GM19395 (cell line): ENCODE measurements at regions not wholly inside any gene's neighbourhood (a gene's known extent, or its start where the extent isn't known, plus 50 kb on each side); places are given as distances from the start of the nearest gene placed in this dataset.
"Not testable (repeated sequence)": the region's sequence is repeated elsewhere in the genome, so short reads cannot be mapped to it uniquely, and the experiment has no call there.

Source experiments
- ATAC-seq: cut with Tn5 transposase; IDR thresholded peaks from one replicate; pipeline ENCODE4 v1.9.1; 2021; ENCODE audit warnings: mild to moderate bottlenecking, moderate library complexity; ENCODE audit not compliant: unreplicated experiment

- no peak for ATAC-seq
Measured at GRCh38 chr4:181043486-181043885, 1199.7 kb upstream of the TENM3 start.

DNA sequence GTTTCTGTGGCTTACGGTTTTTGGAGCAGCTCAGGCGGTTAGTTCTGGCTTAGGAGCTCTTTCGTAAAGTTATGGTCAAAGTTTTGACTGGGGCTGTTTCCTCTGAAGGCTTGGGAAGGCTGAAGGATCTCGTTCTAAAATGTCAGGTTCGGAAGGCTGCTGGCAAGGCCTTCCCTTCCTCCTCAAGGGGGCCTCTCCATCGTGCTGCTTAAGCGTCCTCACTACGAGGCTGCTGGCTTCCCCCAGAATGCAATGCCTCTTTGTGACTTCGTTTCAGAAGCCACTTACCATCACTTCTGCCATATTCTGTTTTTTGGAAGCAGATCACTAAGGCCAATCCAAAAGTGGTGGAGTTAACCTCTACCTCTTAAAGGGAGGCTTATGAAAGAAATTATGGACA, 1196.4 kb upstream of the TENM3 start:
- ATAC-seq = no peak

- ATAC-seq = no peak
Measured at GRCh38 chr4:181051931-181052330, 1191.3 kb upstream of the TENM3 start.

DNA sequence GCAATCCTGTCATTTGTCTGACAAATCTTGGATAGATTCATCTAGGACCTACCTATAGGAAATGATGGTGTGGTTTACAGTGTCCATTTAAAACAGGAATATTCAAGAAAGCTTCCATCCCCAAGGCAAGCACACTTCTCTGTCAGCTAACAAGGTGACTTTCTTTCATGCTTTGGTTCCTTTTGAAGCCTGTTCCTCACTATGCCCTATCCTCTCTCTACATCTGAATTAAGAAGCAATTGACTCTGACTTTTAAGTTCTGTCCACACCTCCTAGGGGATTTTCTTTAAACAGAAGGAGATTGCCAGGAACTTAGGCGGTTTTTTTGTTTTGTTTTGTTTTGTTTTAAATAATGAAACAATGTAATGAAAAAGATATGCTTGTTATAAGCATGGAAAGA, 1181.4 kb upstream of the TENM3 start:
- ATAC-seq = no peak

GRCh38 chr4:181063212-181063611, 1180.0 kb upstream of the TENM3 start:
- no peak for ATAC-seq

GRCh38 chr4:181077341-181077740, 1165.9 kb upstream of the TENM3 start:
- ATAC-seq = no peak

- ATAC-seq = no peak
Measured at GRCh38 chr4:181078196-181078595, 1165.0 kb upstream of the TENM3 start.

- no peak for ATAC-seq
Measured at GRCh38 chr4:181083757-181084361, 1159.3 kb upstream of the TENM3 start.

GRCh38 chr4:181085557-181085956, 1157.6 kb upstream of the TENM3 start:
- ATAC-seq = no peak

GRCh38 chr4:181105487-181105886, 1137.7 kb upstream of the TENM3 start:
- ATAC-seq = no peak

GRCh38 chr4:181106398-181106797, 1136.8 kb upstream of the TENM3 start:
- ATAC-seq = no peak

DNA sequence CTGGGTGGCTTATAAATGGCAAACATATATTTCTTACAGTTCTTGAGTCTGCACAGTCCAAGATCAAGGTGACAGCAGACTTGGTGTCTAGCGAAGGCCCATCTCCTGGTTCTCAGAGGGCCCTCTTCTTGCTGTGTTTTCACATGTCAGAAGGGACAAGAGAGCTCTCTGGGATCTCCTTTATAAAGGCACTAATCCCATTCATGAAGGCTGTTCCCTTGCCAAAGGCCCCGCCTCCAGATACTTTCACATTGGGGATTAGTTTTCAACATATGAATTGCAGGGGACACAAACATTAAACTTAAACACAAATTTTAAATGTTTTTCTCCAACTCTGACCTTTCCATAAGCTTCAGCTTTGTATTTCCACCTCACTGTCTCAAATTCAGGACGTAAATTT, 1135.0 kb upstream of the TENM3 start:
- no peak for ATAC-seq

DNA sequence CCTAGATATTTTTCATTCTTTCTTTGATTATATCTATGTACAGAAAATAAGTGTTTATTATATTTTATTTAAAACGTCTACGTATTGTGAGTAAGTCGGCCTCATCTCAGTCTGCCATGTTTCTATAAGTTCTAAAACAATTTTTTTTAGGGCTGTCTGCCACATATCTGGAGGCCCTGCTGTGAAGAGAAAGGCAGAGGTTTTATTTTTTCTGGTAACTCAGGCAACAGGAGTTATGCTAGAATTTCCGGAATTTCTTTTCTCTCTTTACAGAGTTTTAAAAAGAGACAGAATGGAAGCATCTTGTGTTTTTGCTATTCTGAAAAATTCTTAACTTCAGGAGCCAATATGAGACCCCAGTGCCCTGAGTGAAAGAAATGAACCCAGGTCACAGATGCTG, 1124.0 kb upstream of the TENM3 start:
- no peak for ATAC-seq

- ATAC-seq = no peak
Measured at GRCh38 chr4:181121733-181122132, 1121.5 kb upstream of the TENM3 start.

- ATAC-seq = no peak
Measured at GRCh38 chr4:181127171-181127570, 1116.0 kb upstream of the TENM3 start.

GRCh38 chr4:181130317-181130716, 1112.9 kb upstream of the TENM3 start:
- not testable (repeated sequence) for ATAC-seq

DNA sequence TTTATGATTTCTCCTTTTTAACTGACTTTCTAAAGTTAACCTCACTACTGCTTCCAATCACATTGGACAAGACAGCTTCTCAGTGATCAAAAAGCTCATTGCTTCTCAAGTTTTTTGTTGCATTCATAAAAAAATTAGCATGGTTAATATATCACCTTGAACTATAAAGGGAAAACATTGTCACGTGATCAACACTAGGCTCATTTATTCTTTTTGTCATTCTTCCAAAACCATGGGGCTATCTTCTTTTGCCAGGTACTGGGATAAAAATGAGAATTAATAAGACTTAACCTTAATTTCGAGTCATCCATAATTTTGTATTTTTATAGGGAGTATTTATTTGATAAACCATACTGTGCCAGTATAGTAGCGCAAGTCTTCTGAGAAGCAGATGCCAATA, 1105.9 kb upstream of the TENM3 start:
- no peak for ATAC-seq

DNA sequence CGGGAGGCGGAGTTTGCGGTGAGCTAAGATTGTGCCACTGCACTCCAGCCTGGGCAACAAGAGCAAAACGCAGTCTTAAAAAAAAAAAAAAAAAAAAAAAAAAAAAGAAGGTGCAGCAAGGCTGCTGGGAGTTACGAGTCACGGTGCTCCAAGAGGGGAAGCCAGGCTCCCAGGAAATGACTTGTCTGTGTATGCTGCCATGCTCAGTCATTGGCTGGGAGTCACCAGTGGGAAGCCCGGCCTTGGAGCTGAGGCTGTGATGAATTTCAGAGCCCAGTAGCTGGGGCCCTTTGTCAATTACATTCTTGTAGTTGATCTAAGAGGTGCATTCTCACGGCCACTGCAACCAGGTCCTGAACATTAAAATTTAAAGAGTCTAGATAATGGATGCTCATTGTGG, 1105.1 kb upstream of the TENM3 start:
- ATAC-seq = no peak

DNA sequence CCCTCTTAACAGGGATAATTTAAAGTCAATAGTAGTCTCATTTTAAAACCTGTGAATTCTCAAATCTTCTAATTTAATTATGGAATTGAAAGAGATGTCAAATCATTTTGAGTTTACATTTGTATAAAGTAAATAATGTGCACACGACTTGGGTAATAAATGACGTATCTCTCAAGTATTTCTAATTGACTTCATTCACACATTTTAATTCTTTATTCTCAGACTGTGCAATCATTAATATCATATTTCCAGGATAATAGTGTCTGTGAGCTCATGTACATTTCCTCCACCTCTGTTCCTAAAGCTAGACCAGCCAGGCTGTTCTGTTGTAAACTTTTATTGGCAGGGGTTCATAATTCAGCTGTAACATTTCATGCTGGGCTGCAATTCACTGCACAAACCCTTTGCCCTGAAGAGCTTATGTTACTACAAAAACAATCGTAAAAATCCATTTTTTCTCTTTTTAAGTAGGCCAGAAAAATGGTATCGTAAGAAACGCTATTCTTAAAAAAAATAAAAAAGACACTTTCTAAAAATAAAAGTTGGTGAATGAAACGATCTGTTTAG, 1103.1 kb upstream of the TENM3 start:
- no peak for ATAC-seq

- peak; percentile 95 for ATAC-seq
Measured at GRCh38 chr4:181143250-181143854, 1099.8 kb upstream of the TENM3 start.

GRCh38 chr4:181146051-181146450, 1097.2 kb upstream of the TENM3 start:
- ATAC-seq = no peak

- ATAC-seq = no peak
Measured at GRCh38 chr4:181147416-181147951, 1095.7 kb upstream of the TENM3 start.
